HG02798 (cell line): ENCODE measurements at regions not wholly inside any gene's neighbourhood (a gene's known extent, or its start where the extent isn't known, plus 50 kb on each side); places are given as distances from the start of the nearest gene placed in this dataset.
"Not testable (repeated sequence)": the region's sequence is repeated elsewhere in the genome, so short reads cannot be mapped to it uniquely, and the experiment has no call there.

ENCODE experiments used
- ATAC-seq: cut with Tn5 transposase; IDR thresholded peaks from one replicate; pipeline ENCODE4 v1.9.1; 2021; ENCODE audit warnings: mild to moderate bottlenecking; ENCODE audit not compliant: unreplicated experiment, poor library complexity

DNA sequence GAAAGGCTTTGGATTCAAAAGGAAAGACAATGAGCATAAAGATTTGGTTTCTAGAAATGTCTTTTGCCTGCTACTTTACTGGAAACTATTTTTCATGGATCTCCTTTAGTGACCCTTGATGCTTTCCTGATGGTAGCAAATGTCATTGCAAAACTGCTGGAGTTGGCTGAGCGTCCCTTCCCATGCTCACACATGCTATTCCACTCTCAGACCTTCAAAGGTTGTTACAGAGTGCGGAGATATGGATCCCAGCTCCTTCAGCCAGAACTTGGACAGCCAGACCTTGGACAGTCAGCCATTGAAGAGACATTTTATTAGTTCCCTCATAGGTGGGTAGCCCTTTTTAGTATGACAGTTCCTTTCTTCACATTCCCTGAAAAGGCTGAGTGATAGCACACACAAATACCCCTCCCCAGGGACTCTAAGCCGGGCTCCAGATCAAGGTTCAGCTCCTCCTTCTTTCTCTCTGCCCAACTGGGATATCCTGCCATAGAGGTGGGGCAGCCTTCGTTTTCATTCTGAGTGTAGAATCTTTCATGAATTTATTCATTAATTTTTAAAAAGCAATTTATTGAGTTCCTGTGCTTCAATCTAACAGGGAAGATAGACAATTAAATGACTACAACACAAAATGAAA is 153.3 kb upstream of the SLC44A1 start:
- ATAC-seq, result no peak

DNA sequence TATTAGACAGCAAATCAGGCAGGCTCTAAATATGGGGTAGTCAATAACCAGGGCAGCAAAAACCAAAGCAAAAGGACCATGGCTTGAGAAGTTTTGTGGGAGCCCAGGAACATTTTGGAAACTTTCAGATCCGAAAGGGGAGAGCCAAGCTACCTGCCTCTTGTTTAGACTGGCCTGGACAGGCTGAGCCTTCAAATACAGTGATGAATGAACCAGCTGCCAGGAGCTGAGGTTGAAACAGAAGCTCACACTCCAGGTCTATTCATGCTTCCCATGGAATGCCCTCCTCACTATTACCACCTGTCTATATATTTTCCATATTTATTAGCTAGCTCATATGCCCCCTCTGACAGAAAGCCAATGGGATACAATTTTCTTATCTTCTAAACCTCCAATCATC is 150.8 kb upstream of the SLC44A1 start:
- no peak for ATAC-seq

DNA sequence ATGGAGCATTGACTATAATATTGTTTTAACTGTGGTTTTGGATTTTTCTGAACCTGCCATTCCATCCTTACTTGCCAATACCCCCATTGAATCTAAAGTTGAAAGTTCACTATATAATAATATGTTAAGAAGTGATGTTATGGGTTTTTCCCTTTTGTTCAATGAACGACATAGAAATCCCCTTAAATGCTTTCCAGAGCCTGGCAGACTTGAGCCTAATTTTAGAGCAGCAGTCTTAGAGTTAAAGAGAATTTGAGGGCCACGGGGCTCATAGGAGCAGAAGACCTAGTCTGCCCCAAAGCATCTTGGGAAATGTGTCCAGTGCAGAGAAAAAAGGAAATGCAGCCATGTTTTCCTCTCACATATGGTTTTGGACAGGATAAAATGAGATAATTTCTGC is 146.1 kb upstream of the SLC44A1 start:
- no peak for ATAC-seq

DNA sequence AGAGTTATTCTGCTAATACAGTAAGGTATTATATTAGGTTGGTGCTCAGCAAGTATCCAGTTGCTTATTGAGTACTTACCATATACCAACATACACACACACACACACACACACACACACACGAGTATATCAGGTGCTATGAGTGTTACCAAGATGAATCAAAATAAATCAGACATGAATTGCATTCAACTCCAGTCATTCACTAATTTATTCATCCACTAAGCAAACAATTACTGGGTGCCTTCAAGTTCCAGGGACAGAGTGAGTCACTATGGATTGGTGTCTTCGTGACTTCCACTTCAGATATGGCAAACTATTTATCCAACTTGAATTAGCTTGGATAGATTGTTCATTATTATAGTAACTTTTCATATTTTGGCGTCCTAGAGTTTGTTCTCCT is 140.7 kb upstream of the SLC44A1 start:
- ATAC-seq, result no peak

DNA sequence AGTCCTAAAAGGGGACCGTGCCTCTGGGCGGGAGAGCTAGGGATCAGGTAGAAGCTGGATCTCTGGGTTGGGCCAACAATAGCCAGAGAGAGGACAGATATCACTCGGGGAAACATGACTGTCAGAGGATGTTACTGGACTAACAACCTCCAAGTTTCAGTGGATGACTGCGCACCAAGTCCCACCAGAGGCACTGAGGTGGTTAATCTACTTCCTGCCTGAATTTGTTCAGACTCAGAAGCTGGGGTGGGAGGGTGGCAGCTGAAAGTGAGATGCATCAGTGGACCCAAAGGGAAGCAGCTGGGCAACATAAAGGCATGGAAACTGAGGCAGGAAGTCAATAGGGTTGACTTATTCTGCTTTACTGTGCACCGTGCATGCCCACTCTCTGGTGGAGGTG is 130.1 kb upstream of the SLC44A1 start:
- no peak for ATAC-seq

DNA sequence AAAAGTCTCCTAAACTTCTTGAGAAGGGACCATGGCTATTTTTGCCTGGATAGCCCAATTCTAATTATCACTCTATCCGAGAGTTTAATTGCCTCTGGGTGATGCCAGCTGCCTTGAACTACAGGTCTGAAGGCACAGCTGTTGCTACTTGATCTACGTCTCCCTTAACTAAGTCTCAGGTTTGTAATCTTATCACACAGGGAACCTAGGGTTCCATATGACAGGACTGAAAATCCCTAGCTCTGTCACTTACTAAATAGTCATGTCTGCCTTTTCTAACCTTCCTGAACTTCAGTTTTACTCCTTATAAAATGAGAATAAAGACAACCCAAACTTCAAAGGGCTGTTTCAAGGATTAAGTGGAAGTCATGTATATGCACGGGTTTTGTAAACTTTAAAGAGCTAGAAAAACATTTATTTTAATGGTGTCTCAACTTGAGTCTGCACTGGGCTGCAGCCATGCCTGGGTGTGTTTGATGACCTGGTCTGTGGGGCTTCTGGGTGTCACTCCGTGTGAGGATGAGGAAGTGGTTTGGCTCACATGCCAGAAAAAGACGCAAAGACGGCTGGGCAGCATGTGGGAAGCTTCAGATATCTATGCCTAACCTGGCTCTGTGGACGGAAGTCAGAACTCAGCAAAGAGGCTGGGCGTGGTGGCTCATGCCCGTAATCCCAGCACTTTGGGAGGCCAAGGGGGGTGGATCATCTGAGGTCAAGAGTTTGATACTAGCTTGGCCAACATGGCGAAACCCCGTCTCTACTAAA is 129.3 kb upstream of the SLC44A1 start:
- ATAC-seq, result peak; percentile 63

DNA sequence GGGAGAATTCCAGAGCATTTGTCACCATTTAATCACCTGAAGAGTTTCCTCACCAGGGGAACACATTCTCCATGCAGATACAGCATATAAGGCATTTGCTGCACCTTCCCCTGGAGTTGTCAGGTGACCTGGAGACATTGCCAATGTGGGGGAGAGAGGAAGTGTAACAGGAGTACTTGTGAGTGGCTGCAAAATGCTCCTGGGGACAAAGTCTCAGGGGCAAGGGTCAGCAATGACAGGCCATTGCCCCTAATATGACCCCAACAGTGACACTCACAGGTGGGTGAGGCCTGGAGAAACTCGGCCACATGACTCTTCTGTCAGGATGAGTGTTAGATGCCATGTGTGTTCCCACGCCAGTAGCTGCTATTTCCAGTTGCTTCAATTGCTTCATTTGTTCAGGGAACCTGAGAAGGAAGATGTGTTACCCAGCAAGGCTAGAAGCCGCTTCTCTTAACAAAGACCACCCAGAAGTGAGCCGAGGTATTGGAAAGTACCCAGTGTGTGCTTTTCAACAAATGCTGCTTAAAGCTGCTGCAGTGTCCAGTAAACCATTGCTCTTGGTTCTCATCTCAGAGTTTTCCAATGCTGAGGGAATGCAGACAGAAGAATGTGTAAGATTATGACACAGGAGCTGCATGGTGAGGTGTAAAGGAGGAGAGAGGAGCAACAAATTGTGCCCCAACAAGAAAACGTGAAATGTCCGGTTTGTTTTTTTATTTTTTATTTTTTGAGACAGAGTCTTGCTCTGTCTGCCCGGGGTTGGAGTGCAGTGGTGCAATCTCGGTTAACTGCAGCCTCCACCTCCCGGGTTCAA is 128.2 kb upstream of the SLC44A1 start:
- ATAC-seq, result no peak

DNA sequence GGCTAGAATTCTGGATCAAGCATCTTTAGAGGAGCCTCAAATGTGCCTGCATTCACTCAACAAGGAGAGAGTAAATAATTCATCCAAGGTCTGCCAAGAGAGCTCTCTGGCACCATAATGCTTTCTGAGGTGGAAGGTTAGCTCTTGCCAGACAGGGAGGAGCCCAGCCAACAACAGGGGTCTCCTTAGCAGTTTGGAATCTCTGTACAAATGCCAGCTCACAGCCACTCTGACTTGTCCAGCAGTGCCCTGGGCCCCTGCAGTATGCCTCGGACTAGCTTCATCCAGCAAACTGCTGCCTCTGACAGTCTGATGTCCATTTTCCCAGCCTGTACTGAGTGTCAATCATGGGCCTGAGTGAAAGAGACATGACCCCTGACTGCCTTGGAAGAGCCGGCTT is 127.2 kb upstream of the SLC44A1 start:
- no peak for ATAC-seq

DNA sequence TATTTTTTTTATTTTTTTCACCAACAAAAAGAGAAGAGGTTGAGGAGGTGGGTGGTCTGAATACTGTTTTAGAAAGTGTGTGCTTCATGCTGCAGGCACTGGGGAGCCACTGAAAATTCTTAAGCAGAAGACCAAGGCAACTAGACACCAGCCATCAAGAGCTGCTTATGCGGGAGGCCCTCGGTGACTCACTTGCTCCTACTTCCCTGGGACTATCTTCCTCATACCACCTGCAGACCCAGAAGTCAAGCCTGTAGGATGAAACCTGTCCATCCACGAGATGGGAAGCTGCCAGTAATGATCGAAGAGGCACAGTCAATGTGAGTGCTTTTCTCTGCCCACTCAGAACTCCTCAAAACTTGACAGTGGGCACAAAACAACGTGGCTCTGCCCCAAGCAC is 125.8 kb upstream of the SLC44A1 start:
- ATAC-seq, result no peak

DNA sequence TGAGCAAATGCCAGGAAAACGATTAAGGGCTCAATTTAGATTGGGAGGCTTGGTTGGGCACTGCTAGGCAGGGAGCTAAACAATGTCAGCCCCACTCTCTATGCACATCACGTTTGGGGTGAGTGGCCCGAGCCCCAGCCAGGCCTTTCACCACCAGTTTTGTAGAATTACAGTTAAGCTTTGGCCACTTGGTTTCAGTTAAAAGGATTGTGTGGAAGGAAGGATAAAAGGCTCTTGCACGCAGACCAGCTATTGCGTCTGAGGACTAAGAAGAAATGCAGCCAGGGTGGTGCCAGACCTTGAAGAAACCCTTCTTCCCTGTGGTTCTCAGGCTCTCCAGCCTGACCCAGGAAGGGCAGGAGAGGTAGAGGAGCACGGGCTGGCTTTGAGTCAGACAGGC is 125.3 kb upstream of the SLC44A1 start:
- ATAC-seq, result no peak

DNA sequence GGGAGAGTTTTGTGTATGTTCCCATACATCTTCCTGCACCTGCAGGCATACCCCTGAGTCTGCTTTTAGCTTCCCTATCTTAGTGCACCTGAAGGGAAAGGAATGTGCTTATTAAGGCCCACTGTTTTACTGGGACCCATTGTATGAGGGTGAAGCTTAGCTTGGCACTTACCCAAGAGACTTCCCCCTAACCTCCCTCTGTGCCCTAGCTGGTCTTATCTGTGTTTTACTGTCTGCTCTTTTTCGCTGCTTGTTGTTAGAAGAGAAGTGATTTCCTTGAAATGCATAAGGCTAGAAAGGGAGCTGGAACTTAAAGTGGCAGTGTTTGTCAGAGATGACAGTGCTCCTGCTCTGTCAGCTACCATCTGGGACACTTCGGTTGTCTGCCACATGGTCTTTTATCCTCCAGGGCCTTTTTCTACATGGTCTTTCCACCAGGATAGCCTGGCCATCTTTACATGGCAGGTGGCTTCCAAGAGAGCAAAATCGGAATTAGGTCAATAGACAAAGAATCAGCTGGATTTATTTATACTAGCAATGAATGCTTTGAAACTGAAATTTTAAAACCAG is 122.5 kb upstream of the SLC44A1 start:
- ATAC-seq, result no peak

DNA sequence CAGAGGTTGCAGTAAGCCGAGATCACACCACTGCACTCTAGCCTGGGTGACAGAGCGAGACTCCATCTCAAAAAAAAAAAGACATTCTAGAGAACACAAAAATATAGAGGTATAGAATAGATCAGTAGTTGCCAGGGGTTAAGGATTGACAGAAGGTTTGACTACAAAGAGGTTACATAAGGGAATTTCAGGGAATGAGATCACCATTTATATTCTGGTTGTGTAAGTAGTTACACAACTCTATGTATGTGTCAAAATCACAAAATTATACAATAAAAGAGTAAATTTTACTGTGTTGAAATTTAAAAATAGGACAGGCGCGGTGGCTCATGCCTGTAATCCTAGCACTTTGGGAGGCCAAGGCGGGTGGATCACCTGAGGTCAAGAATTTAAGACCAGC is 119.9 kb upstream of the SLC44A1 start:
- ATAC-seq, result not testable (repeated sequence)

DNA sequence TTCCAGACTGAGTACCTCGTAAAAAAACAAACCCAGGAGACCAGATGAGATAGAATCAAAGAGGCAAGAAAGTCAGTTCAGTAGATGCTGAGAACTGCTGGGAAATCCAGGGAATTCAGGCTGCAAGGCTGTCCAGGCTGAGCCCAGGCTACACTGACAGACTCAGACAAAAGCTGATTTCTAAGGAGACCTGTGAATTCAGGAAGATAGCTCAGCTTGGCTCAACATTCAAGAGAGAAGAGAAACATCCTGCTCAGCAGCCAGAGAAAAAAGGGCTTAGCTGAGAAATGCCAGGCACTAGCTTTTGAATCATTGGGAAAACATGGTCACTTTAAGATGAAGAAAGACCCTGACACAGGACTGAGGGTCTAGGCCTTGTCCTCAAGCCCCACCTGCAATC is 118.2 kb upstream of the SLC44A1 start:
- no peak for ATAC-seq

DNA sequence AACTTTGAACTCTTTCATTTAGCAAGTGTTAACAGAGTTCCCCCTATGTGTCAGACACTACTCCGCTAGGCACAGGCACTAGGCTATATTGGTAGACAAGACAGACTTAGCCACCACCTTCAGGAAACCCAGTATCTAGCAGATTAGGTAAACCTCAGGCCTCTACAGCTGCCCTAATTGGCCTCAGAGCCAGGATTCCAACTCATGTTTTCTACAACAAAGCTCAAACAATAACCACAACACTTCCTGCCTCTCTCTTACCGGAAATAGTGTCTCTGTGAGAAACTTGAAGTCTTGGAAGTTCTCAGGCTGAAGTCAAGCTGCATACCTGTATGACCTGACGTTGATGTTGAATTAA is 116.6 kb upstream of the SLC44A1 start:
- peak; percentile 81 for ATAC-seq

DNA sequence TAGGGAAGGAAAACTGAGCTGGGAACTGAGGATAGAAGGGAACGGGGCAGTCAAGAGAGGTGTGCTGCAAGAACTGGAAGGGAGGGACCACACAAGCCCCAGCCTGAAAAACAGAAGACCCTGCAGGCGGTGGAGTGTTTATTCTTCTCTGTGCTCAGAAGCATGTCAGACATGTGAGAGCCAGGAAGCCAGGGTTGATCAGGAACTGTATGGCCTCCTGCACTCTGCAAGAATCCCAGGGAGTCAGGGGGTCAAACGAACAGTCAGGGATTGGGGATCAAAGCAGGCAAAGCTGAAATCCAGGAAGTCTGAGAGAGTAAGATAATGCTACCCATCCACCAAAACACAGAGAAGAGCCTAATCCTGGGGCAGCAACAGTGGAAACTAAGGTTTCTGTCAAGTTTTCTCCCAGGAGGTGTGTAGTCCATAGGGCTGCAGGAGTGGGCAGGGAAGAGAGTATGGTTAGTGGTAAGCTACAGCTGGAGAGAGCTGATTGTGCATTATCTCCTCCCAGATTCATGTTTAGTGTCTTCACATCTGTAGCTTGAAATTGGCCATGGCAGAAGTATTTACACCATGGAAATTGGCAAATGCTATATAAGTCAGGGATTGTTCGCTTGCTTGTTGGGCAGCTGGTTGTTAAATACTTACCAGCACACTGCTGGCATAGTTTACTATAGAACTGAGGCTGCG is 115.4 kb upstream of the SLC44A1 start:
- ATAC-seq, result no peak

DNA sequence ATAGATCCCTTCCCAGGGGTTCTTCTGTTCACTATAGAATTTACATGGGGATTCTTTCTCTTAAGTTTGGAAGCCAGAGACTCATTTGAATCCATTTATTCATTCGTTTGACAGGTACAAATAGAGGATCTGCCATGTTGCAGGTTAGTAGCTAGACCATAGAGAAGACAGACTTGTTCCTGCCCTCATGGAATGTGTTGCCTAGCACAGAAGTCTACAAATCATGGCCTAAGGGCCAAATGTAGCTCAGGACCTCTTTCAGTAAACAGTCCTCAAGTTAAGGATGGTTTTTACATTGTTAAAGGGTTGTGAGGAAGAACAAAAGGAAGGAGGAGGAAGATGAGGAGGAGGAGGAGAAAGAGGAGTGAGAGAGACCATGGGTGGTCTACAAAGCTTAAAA is 114.7 kb upstream of the SLC44A1 start:
- no peak for ATAC-seq

DNA sequence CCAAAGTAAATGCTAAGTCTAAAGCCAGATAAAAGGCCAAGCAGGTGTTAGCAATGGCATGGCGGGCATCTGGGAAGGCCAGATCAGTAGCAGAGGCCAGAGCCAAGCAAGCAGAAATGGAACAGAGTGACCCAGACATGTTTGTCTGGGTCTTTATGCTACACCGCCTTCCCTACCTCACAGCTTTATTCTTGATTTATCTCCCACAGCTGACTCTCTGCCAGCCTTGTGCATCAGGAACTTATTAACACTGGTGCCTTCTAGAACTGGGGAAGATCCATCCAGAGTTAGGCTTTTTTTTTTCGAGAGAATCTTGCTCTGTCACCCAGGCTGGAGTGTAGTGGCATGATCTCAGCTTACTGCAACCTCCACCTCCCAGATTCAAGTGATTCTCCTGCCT is 112.5 kb upstream of the SLC44A1 start:
- ATAC-seq, result no peak

DNA sequence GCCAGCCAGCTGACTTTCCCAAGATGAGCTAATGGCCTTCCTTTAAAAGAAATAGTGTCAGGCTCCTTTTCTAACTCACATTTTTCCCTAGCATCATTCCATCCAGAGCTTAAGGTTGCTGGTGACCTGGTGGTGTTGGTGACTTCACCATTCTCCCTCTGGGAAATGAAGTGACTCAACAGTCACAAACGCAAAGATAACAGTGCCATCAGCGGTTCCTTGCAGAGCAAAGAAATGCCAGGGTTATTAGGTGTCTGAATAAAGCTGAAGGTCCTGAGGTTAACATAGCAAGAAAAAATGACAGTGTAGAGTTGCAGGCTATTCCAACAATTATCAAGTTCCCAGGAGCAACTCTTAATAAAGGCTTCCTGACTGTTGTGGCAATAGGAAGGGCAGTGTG is 111.8 kb upstream of the SLC44A1 start:
- ATAC-seq, result no peak

DNA sequence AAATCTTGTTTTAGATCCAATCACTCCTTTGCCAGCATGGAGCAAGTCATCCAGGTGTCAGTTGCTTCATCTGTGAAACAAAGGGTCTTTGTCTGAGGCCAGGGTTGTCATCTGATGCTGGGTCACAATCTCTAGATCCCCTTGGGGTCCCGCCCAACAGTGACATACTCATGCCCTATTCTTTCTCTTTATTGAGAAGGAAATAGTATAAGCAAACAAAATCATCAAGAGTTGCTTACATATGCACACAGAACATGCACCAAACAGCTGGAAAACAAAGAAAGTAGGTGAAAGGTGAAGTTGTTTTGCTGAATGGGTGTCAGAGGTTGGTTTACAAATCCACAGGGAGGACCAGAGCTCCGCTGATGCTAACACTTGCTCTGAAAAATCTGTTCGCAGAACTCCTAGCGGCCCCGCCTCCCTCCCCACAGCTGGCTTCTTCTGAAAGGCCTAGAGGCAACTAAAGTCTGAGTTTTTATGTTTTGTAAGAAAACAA is 106.1 kb upstream of the SLC44A1 start:
- no peak for ATAC-seq
